Common myeloid progenitor, CD34-positive (primary cell): ENCODE measurements at regions not wholly inside any gene's neighbourhood (a gene's known extent, or its start where the extent isn't known, plus 50 kb on each side); places are given as distances from the start of the nearest gene placed in this dataset.
"Not testable (repeated sequence)": the region's sequence is repeated elsewhere in the genome, so short reads cannot be mapped to it uniquely, and the experiment has no call there.

Experiments used
- CTCF ChIA-PET: fragments of 350-600 bp; sonication (Branson Sonifier 250); formaldehyde crosslinking; loops from one replicate; lab custom pipeline; 2021; ENCODE audit warnings: antibody characterized with exemption; lab: Charles Lee
- POLR2A ChIA-PET: fragments of 350-600 bp; sonication (Branson Sonifier 250); formaldehyde crosslinking; loops from one replicate; lab custom pipeline; 2021; ENCODE audit warnings: antibody characterized with exemption; lab: Charles Lee
- DNase-seq, 3 donors: peaks; one replicate each; pipeline versions ENCODE4 v3.0.0 to v3.0.0-alpha.2; 2013
- H3K27ac ChIP-seq, 2 experiments: 1 replicate in 1 of 2; 2 replicates in 1 of 2; pipeline ENCODE4 v1.7.0; 2013; ENCODE audit warnings: inconsistent platforms in 2 of 2, low read length in 2 of 2, mild to moderate bottlenecking in 2 of 2, low read depth in 1 of 2, moderate library complexity in 1 of 2; ENCODE audit not compliant: severe bottlenecking in 2 of 2, insufficient read depth in 1 of 2, poor library complexity in 1 of 2
- H3K27me3 ChIP-seq, 5 experiments: replicated peaks in 2 of 5; 1 replicate in 3 of 5; 2 replicates in 2 of 5; pipeline versions ENCODE4 v1.6.1 to v1.7.0; 2013; ENCODE audit warnings: low read length in 4 of 5, mild to moderate bottlenecking in 2 of 5, moderate library complexity in 2 of 5, inconsistent platforms in 1 of 5; ENCODE audit not compliant: insufficient read depth in 5 of 5, control insufficient read depth in 4 of 5
- H3K36me3 ChIP-seq, 4 experiments: 1 replicate in 2 of 4; 2 replicates in 2 of 4; pipeline versions ENCODE4 v1.6.1 to v1.7.0; 2013; ENCODE audit warnings: low read length in 3 of 4, control low read depth in 1 of 4, mild to moderate bottlenecking in 1 of 4; ENCODE audit not compliant: control insufficient read depth in 4 of 4, insufficient read depth in 4 of 4
- H3K4me1 ChIP-seq, 4 experiments: 1 replicate in 3 of 4; 2 replicates in 1 of 4; pipeline versions ENCODE4 v1.6.1 to v1.7.1; 2013; ENCODE audit warnings: low read length in 3 of 4, mild to moderate bottlenecking in 3 of 4, control low read depth in 1 of 4, inconsistent platforms in 1 of 4, moderate library complexity in 1 of 4; ENCODE audit not compliant: control insufficient read depth in 4 of 4, insufficient read depth in 4 of 4; ENCODE audit errors: control extremely low read depth in 1 of 4
- H3K4me3 ChIP-seq, 7 experiments: 1 replicate in 4 of 7; 2 replicates in 3 of 7; pipeline versions ENCODE4 v1.5.1 to v1.7.0; 2013; ENCODE audit warnings: mild to moderate bottlenecking in 7 of 7, low read length in 6 of 7, moderate library complexity in 6 of 7, inconsistent platforms in 2 of 7, low read depth in 2 of 7, control low read depth in 1 of 7; ENCODE audit not compliant: insufficient read depth in 4 of 7, control insufficient read depth in 1 of 7; ENCODE audit errors: extremely low read depth in 1 of 7
- H3K9me3 ChIP-seq, 5 experiments: 1 replicate in 4 of 5; 2 replicates in 1 of 5; pipeline versions ENCODE4 v1.6.1 to v1.7.1; 2013; ENCODE audit warnings: low read length in 4 of 5, mild to moderate bottlenecking in 2 of 5, inconsistent platforms in 1 of 5, low read depth in 1 of 5, moderate library complexity in 1 of 5; ENCODE audit not compliant: control insufficient read depth in 4 of 5, insufficient read depth in 2 of 5; ENCODE audit errors: control extremely low read depth in 1 of 5
- WGBS: methylation state at CpG from one replicate; pipeline ENCODE4 v1.1.5; 2013; ENCODE audit not compliant: insufficient coverage; 5-methylcytosine and 5-hydroxymethylcytosine counted together

DNA sequence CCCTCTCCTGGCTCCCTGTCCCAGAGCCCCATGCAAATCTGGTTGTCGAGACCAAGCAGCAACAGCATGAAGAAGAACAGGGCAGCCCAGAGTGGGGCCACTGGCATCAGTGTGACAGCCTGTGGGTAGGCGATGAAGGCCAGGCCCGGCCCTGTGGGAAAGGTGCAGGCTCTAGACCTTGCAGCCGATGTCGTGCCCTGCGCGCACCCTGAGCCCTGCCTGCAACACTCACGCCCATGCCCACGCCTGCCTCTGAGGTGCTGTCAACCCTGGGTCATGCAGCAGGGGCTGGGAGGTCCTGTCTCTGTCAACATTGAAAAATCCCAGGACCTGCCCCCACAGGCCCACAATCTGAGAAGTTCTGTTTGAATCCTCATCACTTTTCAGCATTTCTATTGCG lies 204.0 kb upstream of the TP53TG3 start:
- H3K9me3 ChIP-seq, POLR2A ChIA-PET, H3K4me3 ChIP-seq, CTCF ChIA-PET, H3K27ac ChIP-seq, DNase-seq, H3K27me3 ChIP-seq, H3K36me3 ChIP-seq, H3K4me1 ChIP-seq: not testable (repeated sequence)
- WGBS, result no CpG with 5 or more reads among the region's 10 CpGs

- H3K27me3 ChIP-seq, H3K4me3 ChIP-seq, CTCF ChIA-PET, H3K4me1 ChIP-seq, H3K9me3 ChIP-seq, DNase-seq, H3K36me3 ChIP-seq, H3K27ac ChIP-seq, POLR2A ChIA-PET: not testable (repeated sequence)
- WGBS, result no CpG with 5 or more reads among the region's 5 CpGs
Measured at GRCh38 chr16:32876718-32877117, 200.8 kb upstream of the TP53TG3 start.

DNA sequence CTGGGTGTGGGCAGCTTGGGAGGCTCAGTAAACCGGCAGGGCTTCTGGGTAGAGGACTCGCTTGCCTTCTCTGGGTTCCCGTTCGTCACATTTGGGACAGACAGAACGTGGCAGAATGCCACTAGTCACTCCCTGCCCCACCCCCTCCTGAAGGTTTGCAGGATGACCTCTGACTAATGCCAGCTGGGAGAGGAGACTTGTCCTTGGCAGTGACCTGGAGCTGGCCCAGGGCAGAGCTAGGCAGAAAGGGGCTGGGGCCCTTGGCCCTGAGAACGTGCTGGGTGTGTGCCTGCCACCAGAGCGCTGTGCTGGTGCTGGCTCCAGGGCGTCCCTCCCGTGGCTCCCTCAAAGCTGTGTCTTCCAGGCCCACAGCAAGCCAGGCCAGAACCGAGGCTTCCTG lies 197.8 kb upstream of the TP53TG3 start:
- CTCF ChIA-PET, H3K4me1 ChIP-seq, H3K4me3 ChIP-seq, H3K9me3 ChIP-seq, H3K36me3 ChIP-seq, H3K27ac ChIP-seq, POLR2A ChIA-PET, H3K27me3 ChIP-seq, DNase-seq: not testable (repeated sequence)
- WGBS, result no CpG with 5 or more reads among the region's 10 CpGs

GRCh38 chr16:32873120-32873519 lies 197.2 kb upstream of the TP53TG3 start:
- no CpG with 5 or more reads among the region's 8 CpGs for WGBS

GRCh38 chr16:32870628-32871027 lies 194.7 kb upstream of the TP53TG3 start:
- H3K4me3 ChIP-seq, POLR2A ChIA-PET, H3K36me3 ChIP-seq, H3K27me3 ChIP-seq, H3K4me1 ChIP-seq, H3K27ac ChIP-seq, CTCF ChIA-PET, DNase-seq, H3K9me3 ChIP-seq: not testable (repeated sequence)
- WGBS, result no CpG with 5 or more reads among the region's 17 CpGs

More at GRCh38 chr16:32873120-32873519, 197.2 kb upstream of the TP53TG3 start:
- H3K27ac ChIP-seq, H3K9me3 ChIP-seq, H3K4me1 ChIP-seq, DNase-seq, H3K36me3 ChIP-seq, POLR2A ChIA-PET, H3K4me3 ChIP-seq, H3K27me3 ChIP-seq, CTCF ChIA-PET: not testable (repeated sequence)

- CTCF ChIA-PET, H3K27me3 ChIP-seq, H3K36me3 ChIP-seq, H3K4me1 ChIP-seq, H3K9me3 ChIP-seq, H3K4me3 ChIP-seq, DNase-seq, POLR2A ChIA-PET, H3K27ac ChIP-seq: not testable (repeated sequence)
- no CpG with 5 or more reads among the region's 8 CpGs for WGBS
Measured at GRCh38 chr16:32868334-32868733, 192.4 kb upstream of the TP53TG3 start.

DNA sequence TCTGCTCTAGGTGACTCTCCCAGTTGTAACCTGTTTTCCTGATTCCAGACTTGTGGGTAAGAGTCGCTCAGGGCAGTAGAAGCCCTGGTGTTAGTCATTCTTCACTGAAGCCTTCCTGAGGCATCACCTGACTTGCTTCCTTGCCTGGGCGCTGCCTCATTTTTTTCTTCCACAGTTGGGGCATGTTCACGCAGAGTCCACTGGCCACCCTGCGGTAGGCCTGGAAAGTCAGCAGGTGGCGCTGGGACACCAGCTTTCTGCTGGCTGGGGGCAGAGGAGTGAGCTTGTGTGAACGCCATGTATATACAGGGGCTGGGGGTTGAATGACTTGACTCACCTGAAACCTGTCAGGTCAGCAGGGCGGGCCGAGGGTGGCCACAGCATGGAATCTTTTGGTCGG lies 189.3 kb upstream of the TP53TG3 start:
- no CpG with 5 or more reads among the region's 9 CpGs for WGBS
- H3K9me3 ChIP-seq, DNase-seq, H3K27ac ChIP-seq, H3K36me3 ChIP-seq, H3K4me3 ChIP-seq, H3K4me1 ChIP-seq, H3K27me3 ChIP-seq, POLR2A ChIA-PET, CTCF ChIA-PET: not testable (repeated sequence)
